ENCODE measurements at regions not wholly inside any gene's neighbourhood (a gene's known extent, or its start where the extent isn't known, plus 50 kb on each side); places are given as distances from the start of the nearest gene placed in this dataset.

GRCh38 chr3:118497274-118497673, 537.4 kb downstream of the IGSF11 start:
- TF ChIP-seq, protein P1, sequence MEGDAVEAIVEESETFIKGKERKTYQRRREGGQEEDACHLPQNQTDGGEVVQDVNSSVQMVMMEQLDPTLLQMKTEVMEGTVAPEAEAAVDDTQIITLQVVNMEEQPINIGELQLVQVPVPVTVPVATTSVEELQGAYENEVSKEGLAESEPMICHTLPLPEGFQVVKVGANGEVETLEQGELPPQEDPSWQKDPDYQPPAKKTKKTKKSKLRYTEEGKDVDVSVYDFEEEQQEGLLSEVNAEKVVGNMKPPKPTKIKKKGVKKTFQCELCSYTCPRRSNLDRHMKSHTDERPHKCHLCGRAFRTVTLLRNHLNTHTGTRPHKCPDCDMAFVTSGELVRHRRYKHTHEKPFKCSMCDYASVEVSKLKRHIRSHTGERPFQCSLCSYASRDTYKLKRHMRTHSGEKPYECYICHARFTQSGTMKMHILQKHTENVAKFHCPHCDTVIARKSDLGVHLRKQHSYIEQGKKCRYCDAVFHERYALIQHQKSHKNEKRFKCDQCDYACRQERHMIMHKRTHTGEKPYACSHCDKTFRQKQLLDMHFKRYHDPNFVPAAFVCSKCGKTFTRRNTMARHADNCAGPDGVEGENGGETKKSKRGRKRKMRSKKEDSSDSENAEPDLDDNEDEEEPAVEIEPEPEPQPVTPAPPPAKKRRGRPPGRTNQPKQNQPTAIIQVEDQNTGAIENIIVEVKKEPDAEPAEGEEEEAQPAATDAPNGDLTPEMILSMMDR (IDR thresholded peaks at IDR 0.05): no peak
- TF ChIP-seq POLR2A (IDR thresholded peaks at IDR 0.05): no peak

All from Peyer's patch (tissue), 4 donors.